22Rv1 (cell line): ENCODE measurements at regions not wholly inside any gene's neighbourhood (a gene's known extent, or its start where the extent isn't known, plus 50 kb on each side); places are given as distances from the start of the nearest gene placed in this dataset.

Experiments used
- CTCF ChIP-seq: fragments of 450-650 bp; IDR thresholded peaks from 2 replicates; pipeline ENCODE4 v1.5.1; 2017; ENCODE audit warnings: mild to moderate bottlenecking
- ZFX ChIP-seq: fragments of 450-650 bp; IDR thresholded peaks from 2 replicates; pipeline ENCODE4 v1.6.1; 2017; ENCODE audit warnings: antibody characterized with exemption, borderline replicate concordance

- TF ChIP-seq CTCF: no peak
- no peak for TF ChIP-seq ZFX
Observed at GRCh38 chr5:124927735-124928134, 181.3 kb upstream of the ZNF608 start.
